ENCODE measurements at regions not wholly inside any gene's neighbourhood (a gene's known extent, or its start where the extent isn't known, plus 50 kb on each side); places are given as distances from the start of the nearest gene placed in this dataset.

- H3K4me3 ChIP-seq (replicated peaks; ENCODE audit: low read depth, low read length), result no peak overlapping the region
- peak; percentile 94 for DNase-seq (ENCODE audit: low read depth)
- no peak for TF ChIP-seq CTCF (IDR thresholded peaks at IDR 0.05; ENCODE audit: low read length, missing control alignments)
Measured at GRCh38 chr13:23506807-23507291, 63.4 kb upstream of the TNFRSF19 start.

- no peak for TF ChIP-seq CTCF (IDR thresholded peaks at IDR 0.05; ENCODE audit: low read length, missing control alignments)
- DNase-seq (ENCODE audit: low read depth), result peak; percentile 80
- no peak overlapping the region for H3K4me3 ChIP-seq (replicated peaks; ENCODE audit: low read depth, low read length)
Measured at GRCh38 chr13:23509781-23510543, 60.2 kb upstream of the TNFRSF19 start.

GRCh38 chr13:23510544-23510916 lies 59.7 kb upstream of the TNFRSF19 start:
- no peak for TF ChIP-seq CTCF (IDR thresholded peaks at IDR 0.05; ENCODE audit: low read length, missing control alignments)
- DNase-seq (ENCODE audit: low read depth), result peak; percentile 80
- H3K4me3 ChIP-seq (replicated peaks; ENCODE audit: low read depth, low read length), result no peak overlapping the region

GRCh38 chr13:23510979-23511735 lies 59.1 kb upstream of the TNFRSF19 start:
- H3K4me3 ChIP-seq (replicated peaks; ENCODE audit: low read depth, low read length), result no peak overlapping the region
- TF ChIP-seq CTCF (IDR thresholded peaks at IDR 0.05; ENCODE audit: low read length, missing control alignments), result peak; percentile 33
- DNase-seq (ENCODE audit: low read depth), result peak; percentile 59

GRCh38 chr13:23512762-23513395 lies 57.3 kb upstream of the TNFRSF19 start:
- TF ChIP-seq CTCF (IDR thresholded peaks at IDR 0.05; ENCODE audit: low read length, missing control alignments), result no peak

GRCh38 chr13:23513455-23513854 lies 56.8 kb upstream of the TNFRSF19 start:
- H3K4me3 ChIP-seq (replicated peaks; ENCODE audit: low read depth, low read length), result no peak overlapping the region
- no peak for TF ChIP-seq CTCF (IDR thresholded peaks at IDR 0.05; ENCODE audit: low read length, missing control alignments)
- DNase-seq (ENCODE audit: low read depth), result peak; percentile 62

More at GRCh38 chr13:23512762-23513395, 57.3 kb upstream of the TNFRSF19 start:
- DNase-seq (ENCODE audit: low read depth), result no peak
- no peak overlapping the region for H3K4me3 ChIP-seq (replicated peaks; ENCODE audit: low read depth, low read length)

All from fibroblast of pulmonary artery (primary cell).